HG03108 (cell line): ENCODE measurements at regions not wholly inside any gene's neighbourhood (a gene's known extent, or its start where the extent isn't known, plus 50 kb on each side); places are given as distances from the start of the nearest gene placed in this dataset.
"Not testable (repeated sequence)": the region's sequence is repeated elsewhere in the genome, so short reads cannot be mapped to it uniquely, and the experiment has no call there.

Source experiments
- ATAC-seq: cut with Tn5 transposase; IDR thresholded peaks from one replicate; pipeline ENCODE4 v1.9.1; 2021; ENCODE audit warnings: moderate library complexity; ENCODE audit not compliant: unreplicated experiment

- ATAC-seq = no peak
Measured at GRCh38 chr5:164466033-164466432, 960.6 kb downstream of the MAT2B start.

GRCh38 chr5:164470312-164470711, 964.9 kb downstream of the MAT2B start:
- ATAC-seq = no peak

- ATAC-seq = no peak
Measured at GRCh38 chr5:164472165-164472564, 966.7 kb downstream of the MAT2B start.

- ATAC-seq = no peak
Measured at GRCh38 chr5:164475339-164475977, 970.0 kb downstream of the MAT2B start.

- no peak for ATAC-seq
Measured at GRCh38 chr5:164481270-164481669, 975.9 kb downstream of the MAT2B start.

GRCh38 chr5:164482351-164482750, 976.9 kb downstream of the MAT2B start:
- ATAC-seq = no peak

GRCh38 chr5:164484948-164485347, 979.5 kb downstream of the MAT2B start:
- ATAC-seq = no peak

- no peak for ATAC-seq
Measured at GRCh38 chr5:164487939-164488338, 982.5 kb downstream of the MAT2B start.

GRCh38 chr5:164497311-164498064, 992.1 kb downstream of the MAT2B start:
- no peak for ATAC-seq

GRCh38 chr5:164498438-164498837, 993.0 kb downstream of the MAT2B start:
- ATAC-seq = no peak

- ATAC-seq = no peak
Measured at GRCh38 chr5:164500856-164501255, 995.4 kb downstream of the MAT2B start.

GRCh38 chr5:164501344-164501743, 995.9 kb downstream of the MAT2B start:
- ATAC-seq = no peak

GRCh38 chr5:164504141-164504772, 998.8 kb downstream of the MAT2B start:
- no peak for ATAC-seq

- no peak for ATAC-seq
Measured at GRCh38 chr5:164505791-164506190, 1000.4 kb downstream of the MAT2B start.

GRCh38 chr5:164518067-164518740, 1012.8 kb downstream of the MAT2B start:
- no peak for ATAC-seq

GRCh38 chr5:164518741-164519080, 1013.3 kb downstream of the MAT2B start:
- ATAC-seq = no peak

GRCh38 chr5:164532235-164532900, 1026.9 kb downstream of the MAT2B start:
- no peak for ATAC-seq

GRCh38 chr5:164533426-164533825, 1028.0 kb downstream of the MAT2B start:
- ATAC-seq = not testable (repeated sequence)

- no peak for ATAC-seq
Measured at GRCh38 chr5:164540174-164540573, 1034.8 kb downstream of the MAT2B start.

GRCh38 chr5:164545507-164545906, 1040.1 kb downstream of the MAT2B start:
- no peak for ATAC-seq

- no peak for ATAC-seq
Measured at GRCh38 chr5:164553851-164554250, 1048.4 kb downstream of the MAT2B start.
